ENCODE measurements at regions not wholly inside any gene's neighbourhood (a gene's known extent, or its start where the extent isn't known, plus 50 kb on each side); places are given as distances from the start of the nearest gene placed in this dataset.

DNA sequence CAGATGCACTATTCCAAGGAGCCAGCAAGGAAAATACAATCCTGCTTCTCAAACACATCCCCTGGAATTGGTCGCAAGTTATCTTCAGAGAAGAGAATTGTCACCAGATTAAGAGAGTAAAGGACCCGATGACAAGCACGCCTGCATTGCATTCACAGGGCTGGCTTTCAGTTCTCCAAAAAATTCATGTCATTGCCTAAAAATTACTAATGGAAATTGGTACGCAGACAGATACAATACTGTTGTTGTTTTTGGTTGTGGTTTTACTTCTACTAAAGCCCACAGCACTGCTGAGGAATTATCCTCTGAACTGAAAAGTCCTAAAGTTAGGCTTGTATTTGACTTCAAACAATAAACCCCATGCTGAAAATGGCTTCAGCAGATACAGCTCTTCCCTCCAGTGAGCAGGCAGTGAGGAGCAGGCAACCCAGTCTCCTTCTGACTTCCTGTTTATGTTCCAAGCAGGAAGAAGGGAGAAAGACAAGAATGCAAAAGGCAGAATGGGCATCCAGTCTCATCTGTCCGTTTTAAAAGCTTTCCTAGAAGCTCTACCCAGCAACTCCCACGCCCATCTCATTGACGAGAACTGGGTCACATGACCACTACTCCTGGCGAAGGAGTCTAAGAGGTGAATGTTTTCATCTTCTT, 80.6 kb upstream of the ZNF366 start:
- TF ChIP-seq MBD2 (IDR thresholded peaks at IDR 0.05; ENCODE audit: borderline replicate concordance, low read depth) (no peak), E2F3 (CRISPR knock-in tag; IDR thresholded peaks at IDR 0.05) (peak; percentile 59; the same call in 1 of the 2 replicates), KDM1A (IDR thresholded peaks at IDR 0.05) (no peak), BDP1 (IDR thresholded peaks at IDR 0.05; ENCODE audit: insufficient read depth, insufficient read length) (no peak), ZFX (CRISPR knock-in tag; IDR thresholded peaks at IDR 0.05) (no peak), TEAD1 (CRISPR knock-in tag; IDR thresholded peaks at IDR 0.05) (no peak; a peak in 1 of 4 replicates), MEIS2 (IDR thresholded peaks at IDR 0.05; ENCODE audit: partially characterized antibody) (no peak), ATF3 (IDR thresholded peaks at IDR 0.05) (no peak), ATF3 (CRISPR knock-in tag; conservative IDR thresholded peaks at IDR 0.05) (no peak), MAZ (CRISPR knock-in tag; conservative IDR thresholded peaks at IDR 0.05 in 1 of 2, IDR thresholded peaks at IDR 0.05 in 1 of 2) (no peak; a peak in 1 of 4 replicates), CREM (IDR thresholded peaks at IDR 0.05; ENCODE audit: low read depth) (no peak), PML (IDR thresholded peaks at IDR 0.05; ENCODE audit: low read length) (no peak), MECOM (CRISPR knock-in tag; IDR thresholded peaks at IDR 0.05) (no peak)
- TF ChIP-seq, protein P1, sequence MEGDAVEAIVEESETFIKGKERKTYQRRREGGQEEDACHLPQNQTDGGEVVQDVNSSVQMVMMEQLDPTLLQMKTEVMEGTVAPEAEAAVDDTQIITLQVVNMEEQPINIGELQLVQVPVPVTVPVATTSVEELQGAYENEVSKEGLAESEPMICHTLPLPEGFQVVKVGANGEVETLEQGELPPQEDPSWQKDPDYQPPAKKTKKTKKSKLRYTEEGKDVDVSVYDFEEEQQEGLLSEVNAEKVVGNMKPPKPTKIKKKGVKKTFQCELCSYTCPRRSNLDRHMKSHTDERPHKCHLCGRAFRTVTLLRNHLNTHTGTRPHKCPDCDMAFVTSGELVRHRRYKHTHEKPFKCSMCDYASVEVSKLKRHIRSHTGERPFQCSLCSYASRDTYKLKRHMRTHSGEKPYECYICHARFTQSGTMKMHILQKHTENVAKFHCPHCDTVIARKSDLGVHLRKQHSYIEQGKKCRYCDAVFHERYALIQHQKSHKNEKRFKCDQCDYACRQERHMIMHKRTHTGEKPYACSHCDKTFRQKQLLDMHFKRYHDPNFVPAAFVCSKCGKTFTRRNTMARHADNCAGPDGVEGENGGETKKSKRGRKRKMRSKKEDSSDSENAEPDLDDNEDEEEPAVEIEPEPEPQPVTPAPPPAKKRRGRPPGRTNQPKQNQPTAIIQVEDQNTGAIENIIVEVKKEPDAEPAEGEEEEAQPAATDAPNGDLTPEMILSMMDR (IDR thresholded peaks at IDR 0.05 in 2 of 3, conservative IDR thresholded peaks at IDR 0.05 in 1 of 3; ENCODE audit: insufficient read depth in 2 of 3, low read depth in 1 of 3, low read length in 3 of 3), result no peak
- TF ChIP-seq, protein P2, sequence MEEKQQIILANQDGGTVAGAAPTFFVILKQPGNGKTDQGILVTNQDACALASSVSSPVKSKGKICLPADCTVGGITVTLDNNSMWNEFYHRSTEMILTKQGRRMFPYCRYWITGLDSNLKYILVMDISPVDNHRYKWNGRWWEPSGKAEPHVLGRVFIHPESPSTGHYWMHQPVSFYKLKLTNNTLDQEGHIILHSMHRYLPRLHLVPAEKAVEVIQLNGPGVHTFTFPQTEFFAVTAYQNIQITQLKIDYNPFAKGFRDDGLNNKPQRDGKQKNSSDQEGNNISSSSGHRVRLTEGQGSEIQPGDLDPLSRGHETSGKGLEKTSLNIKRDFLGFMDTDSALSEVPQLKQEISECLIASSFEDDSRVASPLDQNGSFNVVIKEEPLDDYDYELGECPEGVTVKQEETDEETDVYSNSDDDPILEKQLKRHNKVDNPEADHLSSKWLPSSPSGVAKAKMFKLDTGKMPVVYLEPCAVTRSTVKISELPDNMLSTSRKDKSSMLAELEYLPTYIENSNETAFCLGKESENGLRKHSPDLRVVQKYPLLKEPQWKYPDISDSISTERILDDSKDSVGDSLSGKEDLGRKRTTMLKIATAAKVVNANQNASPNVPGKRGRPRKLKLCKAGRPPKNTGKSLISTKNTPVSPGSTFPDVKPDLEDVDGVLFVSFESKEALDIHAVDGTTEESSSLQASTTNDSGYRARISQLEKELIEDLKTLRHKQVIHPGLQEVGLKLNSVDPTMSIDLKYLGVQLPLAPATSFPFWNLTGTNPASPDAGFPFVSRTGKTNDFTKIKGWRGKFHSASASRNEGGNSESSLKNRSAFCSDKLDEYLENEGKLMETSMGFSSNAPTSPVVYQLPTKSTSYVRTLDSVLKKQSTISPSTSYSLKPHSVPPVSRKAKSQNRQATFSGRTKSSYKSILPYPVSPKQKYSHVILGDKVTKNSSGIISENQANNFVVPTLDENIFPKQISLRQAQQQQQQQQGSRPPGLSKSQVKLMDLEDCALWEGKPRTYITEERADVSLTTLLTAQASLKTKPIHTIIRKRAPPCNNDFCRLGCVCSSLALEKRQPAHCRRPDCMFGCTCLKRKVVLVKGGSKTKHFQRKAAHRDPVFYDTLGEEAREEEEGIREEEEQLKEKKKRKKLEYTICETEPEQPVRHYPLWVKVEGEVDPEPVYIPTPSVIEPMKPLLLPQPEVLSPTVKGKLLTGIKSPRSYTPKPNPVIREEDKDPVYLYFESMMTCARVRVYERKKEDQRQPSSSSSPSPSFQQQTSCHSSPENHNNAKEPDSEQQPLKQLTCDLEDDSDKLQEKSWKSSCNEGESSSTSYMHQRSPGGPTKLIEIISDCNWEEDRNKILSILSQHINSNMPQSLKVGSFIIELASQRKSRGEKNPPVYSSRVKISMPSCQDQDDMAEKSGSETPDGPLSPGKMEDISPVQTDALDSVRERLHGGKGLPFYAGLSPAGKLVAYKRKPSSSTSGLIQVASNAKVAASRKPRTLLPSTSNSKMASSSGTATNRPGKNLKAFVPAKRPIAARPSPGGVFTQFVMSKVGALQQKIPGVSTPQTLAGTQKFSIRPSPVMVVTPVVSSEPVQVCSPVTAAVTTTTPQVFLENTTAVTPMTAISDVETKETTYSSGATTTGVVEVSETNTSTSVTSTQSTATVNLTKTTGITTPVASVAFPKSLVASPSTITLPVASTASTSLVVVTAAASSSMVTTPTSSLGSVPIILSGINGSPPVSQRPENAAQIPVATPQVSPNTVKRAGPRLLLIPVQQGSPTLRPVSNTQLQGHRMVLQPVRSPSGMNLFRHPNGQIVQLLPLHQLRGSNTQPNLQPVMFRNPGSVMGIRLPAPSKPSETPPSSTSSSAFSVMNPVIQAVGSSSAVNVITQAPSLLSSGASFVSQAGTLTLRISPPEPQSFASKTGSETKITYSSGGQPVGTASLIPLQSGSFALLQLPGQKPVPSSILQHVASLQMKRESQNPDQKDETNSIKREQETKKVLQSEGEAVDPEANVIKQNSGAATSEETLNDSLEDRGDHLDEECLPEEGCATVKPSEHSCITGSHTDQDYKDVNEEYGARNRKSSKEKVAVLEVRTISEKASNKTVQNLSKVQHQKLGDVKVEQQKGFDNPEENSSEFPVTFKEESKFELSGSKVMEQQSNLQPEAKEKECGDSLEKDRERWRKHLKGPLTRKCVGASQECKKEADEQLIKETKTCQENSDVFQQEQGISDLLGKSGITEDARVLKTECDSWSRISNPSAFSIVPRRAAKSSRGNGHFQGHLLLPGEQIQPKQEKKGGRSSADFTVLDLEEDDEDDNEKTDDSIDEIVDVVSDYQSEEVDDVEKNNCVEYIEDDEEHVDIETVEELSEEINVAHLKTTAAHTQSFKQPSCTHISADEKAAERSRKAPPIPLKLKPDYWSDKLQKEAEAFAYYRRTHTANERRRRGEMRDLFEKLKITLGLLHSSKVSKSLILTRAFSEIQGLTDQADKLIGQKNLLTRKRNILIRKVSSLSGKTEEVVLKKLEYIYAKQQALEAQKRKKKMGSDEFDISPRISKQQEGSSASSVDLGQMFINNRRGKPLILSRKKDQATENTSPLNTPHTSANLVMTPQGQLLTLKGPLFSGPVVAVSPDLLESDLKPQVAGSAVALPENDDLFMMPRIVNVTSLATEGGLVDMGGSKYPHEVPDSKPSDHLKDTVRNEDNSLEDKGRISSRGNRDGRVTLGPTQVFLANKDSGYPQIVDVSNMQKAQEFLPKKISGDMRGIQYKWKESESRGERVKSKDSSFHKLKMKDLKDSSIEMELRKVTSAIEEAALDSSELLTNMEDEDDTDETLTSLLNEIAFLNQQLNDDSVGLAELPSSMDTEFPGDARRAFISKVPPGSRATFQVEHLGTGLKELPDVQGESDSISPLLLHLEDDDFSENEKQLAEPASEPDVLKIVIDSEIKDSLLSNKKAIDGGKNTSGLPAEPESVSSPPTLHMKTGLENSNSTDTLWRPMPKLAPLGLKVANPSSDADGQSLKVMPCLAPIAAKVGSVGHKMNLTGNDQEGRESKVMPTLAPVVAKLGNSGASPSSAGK (IDR thresholded peaks at IDR 0.05), result peak; percentile 88
